ENCODE measurements at regions not wholly inside any gene's neighbourhood (a gene's known extent, or its start where the extent isn't known, plus 50 kb on each side); places are given as distances from the start of the nearest gene placed in this dataset.

DNA sequence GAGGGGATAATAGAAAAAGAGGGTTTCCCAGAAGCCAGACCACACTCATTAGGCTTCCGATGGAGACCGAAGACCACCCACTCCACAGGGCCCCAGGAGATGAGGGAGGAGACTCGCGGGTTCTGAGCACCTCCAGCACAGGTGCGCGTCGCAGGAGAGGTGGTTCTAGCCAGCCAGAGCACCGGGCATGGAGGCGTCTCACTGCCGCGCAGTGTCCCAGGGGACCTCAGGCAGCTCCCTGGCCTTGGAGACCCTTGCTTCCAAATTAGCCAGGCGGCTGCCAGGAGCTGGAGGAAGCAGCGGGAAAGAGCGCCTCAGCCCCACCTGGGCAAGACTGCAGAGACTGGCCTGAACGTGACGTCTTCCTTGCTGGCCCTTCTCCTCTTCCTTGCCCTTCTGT lies 115.4 kb upstream of the FBXL7 start:
- TF ChIP-seq CTCF (IDR thresholded peaks at IDR 0.05) (no peak), POLR2A (IDR thresholded peaks at IDR 0.05) (no peak), EP300 (IDR thresholded peaks at IDR 0.05) (no peak)
